OCI-M1 (cell line): ENCODE measurements at regions not wholly inside any gene's neighbourhood (a gene's known extent, or its start where the extent isn't known, plus 50 kb on each side); places are given as distances from the start of the nearest gene placed in this dataset.

Experiments used
- DNase-seq: peaks from one replicate; lab custom pipeline; 2025; lab: John Stamatoyannopoulos, UW

- DNase-seq, result no peak
These were observed 153.4 kb upstream of the PTCH1 start for GRCh38 chr9:95670122-95670521.

- no peak for DNase-seq
These were observed 152.5 kb upstream of the PTCH1 start for GRCh38 chr9:95669253-95669652.

- no peak for DNase-seq
These were observed 151.0 kb upstream of the PTCH1 start for GRCh38 chr9:95667789-95668188.

GRCh38 chr9:95666785-95667155 is 150.0 kb upstream of the PTCH1 start:
- DNase-seq, result no peak

- no peak for DNase-seq
These were observed 149.5 kb upstream of the PTCH1 start for GRCh38 chr9:95666096-95666784.

GRCh38 chr9:95653246-95653645 is 136.5 kb upstream of the PTCH1 start:
- no peak for DNase-seq

GRCh38 chr9:95650720-95651119 is 133.9 kb upstream of the PTCH1 start:
- DNase-seq, result no peak

- DNase-seq, result no peak
These were observed 133.0 kb upstream of the PTCH1 start for GRCh38 chr9:95649801-95650213.

- DNase-seq, result no peak
These were observed 131.5 kb upstream of the PTCH1 start for GRCh38 chr9:95648225-95648624.

- DNase-seq, result no peak
These were observed 129.2 kb upstream of the PTCH1 start for GRCh38 chr9:95645992-95646391.

GRCh38 chr9:95645579-95645978 is 128.8 kb upstream of the PTCH1 start:
- DNase-seq, result no peak

- no peak for DNase-seq
These were observed 127.6 kb upstream of the PTCH1 start for GRCh38 chr9:95644377-95644776.

- no peak for DNase-seq
These were observed 126.8 kb upstream of the PTCH1 start for GRCh38 chr9:95643619-95644018.

- no peak for DNase-seq
These were observed 125.4 kb upstream of the PTCH1 start for GRCh38 chr9:95642189-95642588.

GRCh38 chr9:95641586-95641985 is 124.8 kb upstream of the PTCH1 start:
- no peak for DNase-seq

- DNase-seq, result no peak
These were observed 123.6 kb upstream of the PTCH1 start for GRCh38 chr9:95640336-95640735.

GRCh38 chr9:95635986-95636671 is 119.4 kb upstream of the PTCH1 start:
- DNase-seq, result no peak

GRCh38 chr9:95634536-95634935 is 117.8 kb upstream of the PTCH1 start:
- no peak for DNase-seq

GRCh38 chr9:95634114-95634513 is 117.3 kb upstream of the PTCH1 start:
- no peak for DNase-seq

- DNase-seq, result no peak
These were observed 112.8 kb upstream of the PTCH1 start for GRCh38 chr9:95629585-95629984.

- no peak for DNase-seq
These were observed 111.0 kb upstream of the PTCH1 start for GRCh38 chr9:95627802-95628201.

GRCh38 chr9:95626885-95627558 is 110.3 kb upstream of the PTCH1 start:
- DNase-seq, result no peak

- no peak for DNase-seq
These were observed 109.6 kb upstream of the PTCH1 start for GRCh38 chr9:95626341-95626740.
